ENCODE measurements at regions not wholly inside any gene's neighbourhood (a gene's known extent, or its start where the extent isn't known, plus 50 kb on each side); places are given as distances from the start of the nearest gene placed in this dataset.

DNA sequence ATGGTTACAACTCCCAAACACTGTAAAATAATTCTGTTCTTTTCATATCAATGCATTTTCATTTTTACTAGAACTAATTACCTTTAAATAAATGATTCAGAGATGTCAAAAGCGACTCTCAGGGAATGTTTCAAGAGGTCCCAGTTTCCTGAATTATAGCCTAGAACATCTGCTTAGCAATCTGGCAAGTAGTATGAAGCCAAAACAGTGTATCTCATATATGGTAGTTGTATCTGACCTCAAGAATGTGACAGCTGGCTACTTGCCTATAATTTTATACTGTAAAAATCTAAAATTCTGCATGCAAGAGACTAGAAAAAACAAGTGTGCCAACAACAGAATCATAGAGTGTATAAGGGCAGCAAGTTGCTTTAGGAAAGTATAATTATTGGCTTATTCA, 187.7 kb upstream of the POU5F2 start:
- no peak for TF ChIP-seq POLR2A (IDR thresholded peaks at IDR 0.05)
- TF ChIP-seq, protein P1, sequence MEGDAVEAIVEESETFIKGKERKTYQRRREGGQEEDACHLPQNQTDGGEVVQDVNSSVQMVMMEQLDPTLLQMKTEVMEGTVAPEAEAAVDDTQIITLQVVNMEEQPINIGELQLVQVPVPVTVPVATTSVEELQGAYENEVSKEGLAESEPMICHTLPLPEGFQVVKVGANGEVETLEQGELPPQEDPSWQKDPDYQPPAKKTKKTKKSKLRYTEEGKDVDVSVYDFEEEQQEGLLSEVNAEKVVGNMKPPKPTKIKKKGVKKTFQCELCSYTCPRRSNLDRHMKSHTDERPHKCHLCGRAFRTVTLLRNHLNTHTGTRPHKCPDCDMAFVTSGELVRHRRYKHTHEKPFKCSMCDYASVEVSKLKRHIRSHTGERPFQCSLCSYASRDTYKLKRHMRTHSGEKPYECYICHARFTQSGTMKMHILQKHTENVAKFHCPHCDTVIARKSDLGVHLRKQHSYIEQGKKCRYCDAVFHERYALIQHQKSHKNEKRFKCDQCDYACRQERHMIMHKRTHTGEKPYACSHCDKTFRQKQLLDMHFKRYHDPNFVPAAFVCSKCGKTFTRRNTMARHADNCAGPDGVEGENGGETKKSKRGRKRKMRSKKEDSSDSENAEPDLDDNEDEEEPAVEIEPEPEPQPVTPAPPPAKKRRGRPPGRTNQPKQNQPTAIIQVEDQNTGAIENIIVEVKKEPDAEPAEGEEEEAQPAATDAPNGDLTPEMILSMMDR (IDR thresholded peaks at IDR 0.05), result no peak
